NCI-H1436 (cell line): ENCODE measurements at regions not wholly inside any gene's neighbourhood (a gene's known extent, or its start where the extent isn't known, plus 50 kb on each side); places are given as distances from the start of the nearest gene placed in this dataset.

ENCODE experiments used
- DNase-seq: peaks from one replicate; lab custom pipeline; 2025; lab: John Stamatoyannopoulos, UW

- DNase-seq: no peak
Measured at GRCh38 chr9:109681301-109681700, 98.7 kb upstream of the PALM2AKAP2 start.

GRCh38 chr9:109682227-109682626, 97.8 kb upstream of the PALM2AKAP2 start:
- no peak for DNase-seq

GRCh38 chr9:109683521-109683920, 96.5 kb upstream of the PALM2AKAP2 start:
- DNase-seq: no peak

DNA sequence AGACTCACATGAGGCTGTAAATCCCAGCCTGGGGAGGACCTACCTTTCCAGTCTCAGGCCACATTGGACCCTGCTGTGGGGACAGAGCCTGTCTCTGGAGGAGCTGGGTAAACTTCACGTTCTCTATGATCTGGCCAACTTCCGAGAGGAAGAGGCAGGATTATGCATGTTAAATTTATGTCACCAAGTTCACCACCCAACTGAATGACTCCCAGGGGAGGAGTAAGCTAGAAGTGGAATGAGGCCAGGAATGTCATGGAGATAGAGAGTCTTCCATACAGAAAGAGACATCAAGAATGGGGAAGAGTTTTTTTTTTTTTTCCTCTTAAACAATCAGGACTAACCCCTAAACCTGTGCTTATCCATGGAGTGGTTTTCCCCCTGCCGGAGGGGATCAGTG, 90.3 kb upstream of the PALM2AKAP2 start:
- no peak for DNase-seq

GRCh38 chr9:109699019-109699418, 81.0 kb upstream of the PALM2AKAP2 start:
- no peak for DNase-seq

DNA sequence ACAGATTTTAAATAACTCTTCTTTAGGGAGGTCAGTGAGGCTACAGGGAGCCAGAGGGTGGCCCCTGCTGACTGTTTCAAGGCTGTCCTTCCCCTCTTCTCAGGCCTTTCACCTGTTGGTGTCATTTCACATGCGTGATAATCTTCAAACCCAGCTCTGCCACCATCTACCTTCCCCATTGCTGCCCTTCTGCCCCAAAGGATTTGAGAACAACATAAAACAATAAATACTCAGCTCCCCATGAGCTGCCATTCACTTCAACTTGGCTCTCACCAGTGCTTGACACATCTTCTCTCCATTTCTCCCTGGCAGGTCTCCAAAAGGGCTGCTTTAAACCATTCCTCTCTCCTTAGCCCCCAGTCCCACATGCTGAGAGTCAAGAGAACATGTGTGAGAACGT, 75.5 kb upstream of the PALM2AKAP2 start:
- no peak for DNase-seq

DNA sequence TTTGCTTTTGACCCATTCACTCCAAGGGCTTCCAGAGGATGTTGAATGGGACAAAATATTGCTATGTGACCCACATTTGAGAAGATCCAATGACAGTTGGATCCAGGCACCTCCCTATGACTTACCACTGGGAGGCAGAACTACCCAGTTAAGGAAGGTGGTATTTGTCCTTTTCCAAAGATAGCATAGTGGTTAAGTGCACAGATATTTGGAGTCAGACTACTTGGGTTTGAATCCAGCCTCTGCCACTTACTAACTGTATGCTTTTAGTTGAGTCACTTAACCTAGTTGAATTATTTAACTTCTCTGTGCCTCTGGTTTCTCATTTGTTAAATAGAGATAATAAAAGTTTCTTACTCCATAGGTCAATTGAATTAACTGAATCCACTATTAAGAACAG, 74.5 kb upstream of the PALM2AKAP2 start:
- no peak for DNase-seq

DNA sequence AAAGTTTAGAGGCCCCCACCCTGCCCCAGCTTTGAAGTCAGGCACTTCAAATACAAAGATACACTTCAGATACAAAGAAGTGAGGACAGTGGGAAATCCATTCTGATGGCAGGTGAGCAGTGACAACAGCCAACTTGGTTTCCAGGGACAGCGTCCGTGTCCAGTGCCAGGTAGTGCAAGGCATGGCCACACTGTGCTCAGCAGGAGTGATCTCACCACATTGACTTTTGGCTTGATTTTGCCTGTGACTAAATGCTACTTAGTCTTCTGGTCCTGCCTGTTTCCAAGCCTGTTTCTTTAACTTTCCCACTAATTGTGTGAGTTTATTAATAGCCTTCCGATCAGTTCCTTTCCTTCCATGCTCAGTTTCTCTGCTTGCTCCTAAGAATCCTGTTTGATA, 72.6 kb upstream of the PALM2AKAP2 start:
- DNase-seq: no peak

DNA sequence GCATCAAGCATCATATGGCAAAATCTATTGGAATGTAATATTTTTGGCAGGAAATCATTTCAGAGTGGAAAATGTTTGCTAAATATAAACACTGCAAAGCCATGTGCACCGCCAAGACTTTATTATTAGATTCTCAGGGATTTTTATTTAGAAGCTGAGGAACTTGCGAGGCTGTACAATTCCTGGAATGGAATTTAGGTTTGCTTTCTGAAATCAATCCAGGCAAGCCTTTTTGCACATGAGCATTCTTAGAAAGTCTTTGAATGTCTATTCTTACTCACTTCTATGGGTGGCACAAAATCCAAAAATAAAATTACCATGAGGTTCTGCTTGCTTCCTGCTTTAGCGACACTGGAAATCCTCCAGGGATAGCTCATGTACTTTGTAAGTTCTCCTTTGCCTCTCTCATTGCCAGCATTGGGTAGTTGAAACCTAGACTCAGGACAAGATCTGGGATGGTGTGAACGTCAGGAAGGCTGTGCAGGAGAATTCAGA, 71.5 kb upstream of the PALM2AKAP2 start:
- no peak for DNase-seq

GRCh38 chr9:109709866-109710265, 70.1 kb upstream of the PALM2AKAP2 start:
- no peak for DNase-seq

DNA sequence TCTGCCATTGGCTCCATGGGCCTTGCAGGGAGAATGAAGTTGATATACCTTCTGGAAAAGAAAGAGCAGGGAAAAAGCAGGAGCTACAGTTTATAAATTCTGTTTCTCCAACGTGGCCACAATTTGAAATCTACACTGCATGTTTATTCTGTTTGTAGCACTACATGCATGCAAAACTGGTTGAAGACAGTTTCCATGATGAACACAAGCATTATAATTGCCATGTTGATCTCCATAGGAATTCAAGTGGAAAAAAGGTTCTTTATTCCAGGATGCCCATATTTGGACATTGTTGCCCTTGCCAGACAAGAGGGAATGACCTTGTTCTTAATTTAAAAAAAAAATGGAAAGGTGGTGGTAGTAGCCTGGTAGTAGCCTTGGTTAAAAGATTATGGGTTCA, 69.2 kb upstream of the PALM2AKAP2 start:
- DNase-seq: no peak

DNA sequence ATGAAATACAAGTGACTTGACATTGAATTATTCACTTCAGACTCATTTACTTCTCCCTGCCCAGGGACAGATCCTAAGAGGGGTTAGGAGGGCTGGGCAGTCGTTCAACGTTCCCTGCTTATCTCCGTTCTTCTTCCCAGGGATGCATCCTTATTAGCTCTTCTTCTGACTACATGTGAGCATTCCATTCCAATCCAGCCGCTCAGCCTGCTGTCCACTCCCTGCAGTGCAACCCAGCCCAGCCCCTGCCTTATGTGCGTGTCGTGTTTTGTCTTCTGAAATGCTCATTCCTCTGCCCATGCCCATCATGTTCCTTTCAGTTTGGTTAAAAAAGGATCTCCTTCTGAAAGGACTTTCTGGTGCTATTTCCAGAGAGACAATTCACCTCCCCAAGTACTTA, 64.7 kb upstream of the PALM2AKAP2 start:
- DNase-seq: no peak

- no peak for DNase-seq
Measured at GRCh38 chr9:109716631-109717030, 63.4 kb upstream of the PALM2AKAP2 start.

GRCh38 chr9:109717342-109717741, 62.7 kb upstream of the PALM2AKAP2 start:
- DNase-seq: no peak

- DNase-seq: no peak
Measured at GRCh38 chr9:109718861-109719260, 61.1 kb upstream of the PALM2AKAP2 start.

- no peak for DNase-seq
Measured at GRCh38 chr9:109721001-109721400, 59.0 kb upstream of the PALM2AKAP2 start.

DNA sequence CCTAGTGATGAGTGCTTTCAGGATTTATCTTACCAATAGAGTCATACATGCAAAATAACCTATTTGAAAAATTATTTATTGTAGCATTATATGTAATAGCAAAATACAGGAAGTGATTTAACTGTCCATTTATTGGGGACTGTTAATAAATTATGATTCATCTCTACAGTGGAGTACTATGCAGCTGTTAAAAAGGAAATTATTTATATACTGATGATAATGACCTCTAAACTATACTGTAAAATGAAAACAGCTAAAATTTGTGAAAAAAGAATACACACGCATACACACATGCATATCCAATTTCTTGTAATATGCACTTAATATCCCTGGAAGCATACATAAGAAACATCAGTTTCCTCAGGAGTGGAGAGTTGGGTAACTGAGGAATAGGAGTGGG, 58.0 kb upstream of the PALM2AKAP2 start:
- DNase-seq: no peak

GRCh38 chr9:109723781-109724180, 56.2 kb upstream of the PALM2AKAP2 start:
- no peak for DNase-seq

GRCh38 chr9:109725460-109725859, 54.5 kb upstream of the PALM2AKAP2 start:
- no peak for DNase-seq

GRCh38 chr9:109726119-109726518, 53.9 kb upstream of the PALM2AKAP2 start:
- DNase-seq: no peak

DNA sequence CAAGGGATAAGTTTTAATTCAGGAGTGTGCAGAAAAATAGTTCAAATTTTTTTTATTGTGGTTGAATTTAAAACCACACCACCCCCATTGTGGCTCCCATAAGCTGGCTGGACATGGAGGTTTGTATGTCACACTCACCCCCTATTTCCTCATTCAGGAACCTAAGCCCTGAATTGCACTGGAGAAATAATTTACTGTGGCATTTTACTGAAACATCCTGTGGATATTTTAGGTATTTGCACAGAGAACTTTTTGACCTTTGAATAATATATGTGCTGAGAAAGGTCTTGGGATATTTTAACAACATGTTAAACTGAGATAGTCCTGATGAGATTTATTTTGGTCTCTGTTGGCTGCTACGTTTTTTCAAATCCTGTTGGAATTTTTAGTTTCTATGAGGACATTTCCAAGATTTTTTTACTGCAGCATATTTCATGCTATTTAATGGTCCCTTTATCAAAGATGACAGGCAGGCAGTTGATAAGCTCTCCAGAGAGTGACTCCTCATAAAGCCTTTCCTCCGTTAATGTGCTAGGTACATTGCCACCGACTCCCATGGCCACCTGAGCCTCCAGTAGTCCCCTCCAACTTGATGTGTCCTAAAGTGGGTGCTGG, 51.2 kb upstream of the PALM2AKAP2 start:
- DNase-seq: no peak

- no peak for DNase-seq
Measured at GRCh38 chr9:109729513-109729912, 50.5 kb upstream of the PALM2AKAP2 start.
